ENCODE measurements at regions not wholly inside any gene's neighbourhood (a gene's known extent, or its start where the extent isn't known, plus 50 kb on each side); places are given as distances from the start of the nearest gene placed in this dataset.
A peak's percentile ranks its signal among the peaks of the same experiment; 100 is the strongest.

- no peaks in the 10 kb centered on the region for H3K36me3 ChIP-seq
- TF ChIP-seq, protein P1, sequence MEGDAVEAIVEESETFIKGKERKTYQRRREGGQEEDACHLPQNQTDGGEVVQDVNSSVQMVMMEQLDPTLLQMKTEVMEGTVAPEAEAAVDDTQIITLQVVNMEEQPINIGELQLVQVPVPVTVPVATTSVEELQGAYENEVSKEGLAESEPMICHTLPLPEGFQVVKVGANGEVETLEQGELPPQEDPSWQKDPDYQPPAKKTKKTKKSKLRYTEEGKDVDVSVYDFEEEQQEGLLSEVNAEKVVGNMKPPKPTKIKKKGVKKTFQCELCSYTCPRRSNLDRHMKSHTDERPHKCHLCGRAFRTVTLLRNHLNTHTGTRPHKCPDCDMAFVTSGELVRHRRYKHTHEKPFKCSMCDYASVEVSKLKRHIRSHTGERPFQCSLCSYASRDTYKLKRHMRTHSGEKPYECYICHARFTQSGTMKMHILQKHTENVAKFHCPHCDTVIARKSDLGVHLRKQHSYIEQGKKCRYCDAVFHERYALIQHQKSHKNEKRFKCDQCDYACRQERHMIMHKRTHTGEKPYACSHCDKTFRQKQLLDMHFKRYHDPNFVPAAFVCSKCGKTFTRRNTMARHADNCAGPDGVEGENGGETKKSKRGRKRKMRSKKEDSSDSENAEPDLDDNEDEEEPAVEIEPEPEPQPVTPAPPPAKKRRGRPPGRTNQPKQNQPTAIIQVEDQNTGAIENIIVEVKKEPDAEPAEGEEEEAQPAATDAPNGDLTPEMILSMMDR (IDR thresholded peaks at IDR 0.05), result no peak
- H3K27me3 ChIP-seq, result peaks cover 0 to 6% of the 10 kb centered on the region in 2 donors
- no peaks in the 10 kb centered on the region for H3K9me3 ChIP-seq
- intact Hi-C loops (cut with DNase I; ENCODE audit: low total_unique reads), result no loop called here
- no peak overlapping the region for H3K4me3 ChIP-seq
- H3K27ac ChIP-seq, result no peak overlapping the region
- peaks cover 0 to 4% (median 0%) of the 10 kb centered on the region in 4 donors for H3K4me1 ChIP-seq
- DNase-seq, result peak in 1 of 2 donors; percentile 39
These were observed 169.9 kb upstream of the CST7 start for GRCh38 chr20:24779131-24779530.

DNA sequence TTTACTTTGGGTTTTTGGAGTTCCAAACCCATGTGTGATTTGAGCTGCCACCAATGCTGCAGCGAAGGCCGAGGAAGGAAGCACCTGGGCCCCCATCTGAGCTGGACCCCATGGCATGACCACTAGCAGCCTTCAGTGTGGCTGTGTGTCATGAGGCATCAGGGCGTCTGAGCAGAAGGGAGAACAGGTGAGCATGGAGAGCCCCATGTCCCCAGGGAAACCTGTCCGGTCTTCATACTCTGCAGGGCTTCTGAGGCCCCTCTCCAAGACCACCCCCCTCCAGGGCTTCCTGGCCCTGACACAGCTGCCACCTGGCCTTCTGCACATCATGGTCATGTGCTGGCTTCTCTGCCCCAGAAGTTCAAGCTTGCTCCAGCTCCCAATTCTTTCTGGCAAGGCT is 169.1 kb upstream of the CST7 start:
- no peak overlapping the region for H3K27ac ChIP-seq
- H3K27me3 ChIP-seq, result peaks cover 0 to 6% of the 10 kb centered on the region in 2 donors
- DNase-seq, result peak in 1 of 2 donors; percentile 21
- H3K4me1 ChIP-seq, result peaks cover 0 to 4% (median 0%) of the 10 kb centered on the region in 4 donors
- no peaks in the 10 kb centered on the region for H3K9me3 ChIP-seq
- TF ChIP-seq, protein P1 (IDR thresholded peaks at IDR 0.05), result no peak
- H3K4me3 ChIP-seq, result no peak overlapping the region
- intact Hi-C loops (cut with DNase I; ENCODE audit: low total_unique reads), result no loop called here
- no peaks in the 10 kb centered on the region for H3K36me3 ChIP-seq

DNA sequence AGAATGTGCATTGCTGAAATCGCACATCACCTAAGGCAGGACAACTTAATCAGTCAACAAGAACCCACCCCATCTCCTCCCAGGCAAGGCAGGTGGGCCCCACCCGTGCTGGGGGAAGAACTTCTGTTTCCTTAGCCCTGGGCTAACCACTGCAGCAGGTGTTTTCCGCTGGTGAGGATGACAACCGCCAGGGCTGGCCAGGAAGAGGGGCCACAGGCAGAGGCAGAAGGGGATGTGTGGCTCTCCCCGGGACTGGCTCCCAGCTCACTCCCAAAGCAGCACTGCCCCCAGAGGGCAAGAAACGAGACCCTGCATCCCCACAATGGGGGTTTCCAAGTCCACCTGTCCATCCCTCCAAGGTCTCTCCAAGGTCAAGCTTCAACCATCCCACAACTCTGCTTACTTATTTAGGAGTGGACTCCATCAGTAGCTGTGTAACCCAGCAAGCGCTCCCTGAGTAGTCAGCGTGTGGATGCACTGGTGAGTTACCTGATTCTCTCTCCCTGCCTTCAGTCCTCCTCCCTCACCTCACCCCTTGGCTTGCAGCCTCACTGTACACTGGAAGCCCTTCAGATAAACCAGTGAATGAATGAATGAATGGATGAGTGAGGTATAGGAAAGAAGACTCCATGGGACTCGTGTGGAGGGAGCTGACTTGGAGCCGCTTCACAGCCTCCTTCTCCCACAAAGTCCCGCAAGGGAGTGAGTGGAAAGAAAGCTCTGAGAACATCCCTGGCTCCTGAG is 168.2 kb upstream of the CST7 start:
- H3K27me3 ChIP-seq, result peaks cover 0 to 6% of the 10 kb centered on the region in 2 donors
- H3K4me3 ChIP-seq, result no peak overlapping the region
- intact Hi-C loops (cut with DNase I; ENCODE audit: low total_unique reads), result no loop called here
- peak; percentile 10 to 56 for DNase-seq
- H3K9me3 ChIP-seq, result no peaks in the 10 kb centered on the region
- H3K4me1 ChIP-seq, result peaks cover 0 to 4% (median 0%) of the 10 kb centered on the region in 4 donors
- no peak overlapping the region for H3K27ac ChIP-seq
- TF ChIP-seq, protein P1 (IDR thresholded peaks at IDR 0.05), result no peak
- no peaks in the 10 kb centered on the region for H3K36me3 ChIP-seq

DNA sequence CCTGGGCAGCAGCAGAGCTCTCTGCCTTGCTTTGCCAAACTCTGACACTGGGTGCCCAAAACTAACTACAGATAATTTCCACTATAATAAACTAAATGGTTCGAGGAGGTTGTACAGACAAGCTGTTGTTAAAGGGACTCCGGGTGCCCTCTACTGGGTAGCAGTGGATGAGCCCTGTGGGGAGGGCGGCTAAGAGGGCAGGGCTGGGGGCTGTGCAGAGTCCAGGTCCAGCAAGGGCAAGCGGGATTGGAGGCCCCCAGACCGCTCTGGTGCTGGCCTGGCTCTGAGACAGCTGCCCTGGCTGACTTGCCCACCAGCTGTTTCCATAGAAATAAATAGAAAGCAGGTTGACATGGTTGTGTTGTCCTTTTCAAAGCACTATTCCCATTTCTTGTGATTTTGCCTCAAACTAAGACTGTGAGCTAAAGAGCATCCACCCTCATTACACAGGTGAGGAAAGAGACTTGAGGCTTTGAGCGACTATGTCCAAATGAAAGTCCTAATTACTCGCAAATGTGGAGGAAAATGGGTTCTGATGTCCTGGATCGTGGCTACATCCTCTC is 167.6 kb upstream of the CST7 start:
- Histone ChIP-seq H3K27ac (no peak overlapping the region), H3K36me3 (no peaks in the 10 kb centered on the region), H3K9me3 (no peaks in the 10 kb centered on the region), H3K27me3 (peaks cover 0 to 6% of the 10 kb centered on the region in 2 donors), H3K4me1 (peaks cover 0 to 4% (median 0%) of the 10 kb centered on the region in 4 donors), H3K4me3 (no peak overlapping the region)
- intact Hi-C loops (cut with DNase I; ENCODE audit: low total_unique reads), result no loop called here
- TF ChIP-seq, protein P1 (IDR thresholded peaks at IDR 0.05), result peak; percentile 47
- DNase-seq, result peak in 1 of 2 donors; percentile 60

GRCh38 chr20:24782301-24782700 is 166.8 kb upstream of the CST7 start:
- Histone ChIP-seq H3K4me3 (no peak overlapping the region), H3K4me1 (peaks cover 0 to 4% (median 0%) of the 10 kb centered on the region in 4 donors), H3K27ac (no peak overlapping the region), H3K9me3 (no peaks in the 10 kb centered on the region), H3K27me3 (peaks cover 0 to 10% of the 10 kb centered on the region in 2 donors), H3K36me3 (no peaks in the 10 kb centered on the region)
- TF ChIP-seq, protein P1 (IDR thresholded peaks at IDR 0.05), result no peak
- intact Hi-C loops (cut with DNase I; ENCODE audit: low total_unique reads), result no loop called here
- DNase-seq, result peak in 1 of 2 donors; percentile 41
